Activated CD4-positive, alpha-beta T cell treated with anti-CD3 and anti-CD28 coated beads, Interleukin-2, amount 50 U/mL, for 48 hours (primary cell): ENCODE measurements at regions not wholly inside any gene's neighbourhood (a gene's known extent, or its start where the extent isn't known, plus 50 kb on each side); places are given as distances from the start of the nearest gene placed in this dataset.

Experiments used
- DNase-seq, 2 experiments: peaks; one replicate each; pipeline ENCODE4 v3.0.0-alpha.2; 2020

DNA sequence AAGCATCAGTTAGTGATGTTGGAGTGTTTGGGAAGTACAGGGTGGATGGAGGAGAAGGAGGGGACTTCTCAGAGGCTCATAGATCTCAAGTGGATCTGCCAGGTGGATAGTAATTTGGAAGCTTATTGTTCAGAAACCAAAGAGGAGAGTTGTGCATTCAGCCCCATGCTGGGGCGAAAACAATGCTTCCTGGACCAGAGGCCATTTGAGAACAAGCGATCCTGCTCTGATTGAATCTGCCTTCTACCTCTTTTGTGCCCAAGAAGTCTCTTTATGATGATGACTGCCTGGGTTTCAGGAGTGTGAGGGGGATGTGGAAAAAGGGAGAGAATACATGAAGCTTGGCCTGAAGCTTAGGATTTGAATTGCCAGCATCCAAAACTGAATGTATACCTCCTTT lies 110.8 kb upstream of the SRRM4 start:
- no peak for DNase-seq

DNA sequence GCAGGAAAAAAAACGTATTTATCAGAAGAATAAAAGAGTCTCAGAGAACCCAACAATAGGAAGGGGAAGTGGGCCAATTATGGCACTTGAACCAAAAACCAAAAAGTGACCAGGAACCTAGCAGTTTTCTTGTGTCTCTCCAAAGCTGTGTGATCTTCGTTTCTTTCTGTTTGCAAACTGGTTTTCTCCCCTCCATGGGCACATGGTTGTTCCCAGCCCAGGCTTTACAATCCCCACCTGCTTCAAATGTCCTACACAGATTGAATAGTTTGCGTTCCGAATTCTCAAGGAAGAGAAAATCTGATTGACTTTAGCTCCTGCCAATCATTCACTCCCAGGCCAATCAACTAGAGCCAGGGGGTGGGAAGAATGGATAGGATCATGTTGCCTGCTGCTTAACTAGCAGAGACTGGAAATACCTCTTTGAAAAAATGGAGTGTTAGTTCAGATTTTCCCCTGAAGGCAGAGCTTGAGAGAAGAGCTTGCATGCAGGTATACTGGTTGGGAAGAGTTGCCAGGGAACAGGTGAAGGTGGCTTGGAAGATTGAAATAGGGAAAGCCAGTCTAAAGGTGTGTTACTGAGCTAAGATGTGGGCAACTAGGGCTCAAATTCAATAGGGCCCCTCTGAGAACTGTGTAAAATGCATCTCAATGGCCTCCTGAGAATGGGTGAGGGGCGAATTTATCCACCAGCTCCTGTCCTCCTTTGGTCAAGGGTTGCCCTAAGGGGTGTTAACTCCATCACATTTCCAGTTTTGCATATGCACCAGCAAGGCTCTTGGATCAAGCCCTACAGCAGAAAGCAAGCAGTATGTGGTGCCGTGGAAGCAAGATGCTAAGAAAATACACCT lies 106.4 kb upstream of the SRRM4 start:
- no peak for DNase-seq

DNA sequence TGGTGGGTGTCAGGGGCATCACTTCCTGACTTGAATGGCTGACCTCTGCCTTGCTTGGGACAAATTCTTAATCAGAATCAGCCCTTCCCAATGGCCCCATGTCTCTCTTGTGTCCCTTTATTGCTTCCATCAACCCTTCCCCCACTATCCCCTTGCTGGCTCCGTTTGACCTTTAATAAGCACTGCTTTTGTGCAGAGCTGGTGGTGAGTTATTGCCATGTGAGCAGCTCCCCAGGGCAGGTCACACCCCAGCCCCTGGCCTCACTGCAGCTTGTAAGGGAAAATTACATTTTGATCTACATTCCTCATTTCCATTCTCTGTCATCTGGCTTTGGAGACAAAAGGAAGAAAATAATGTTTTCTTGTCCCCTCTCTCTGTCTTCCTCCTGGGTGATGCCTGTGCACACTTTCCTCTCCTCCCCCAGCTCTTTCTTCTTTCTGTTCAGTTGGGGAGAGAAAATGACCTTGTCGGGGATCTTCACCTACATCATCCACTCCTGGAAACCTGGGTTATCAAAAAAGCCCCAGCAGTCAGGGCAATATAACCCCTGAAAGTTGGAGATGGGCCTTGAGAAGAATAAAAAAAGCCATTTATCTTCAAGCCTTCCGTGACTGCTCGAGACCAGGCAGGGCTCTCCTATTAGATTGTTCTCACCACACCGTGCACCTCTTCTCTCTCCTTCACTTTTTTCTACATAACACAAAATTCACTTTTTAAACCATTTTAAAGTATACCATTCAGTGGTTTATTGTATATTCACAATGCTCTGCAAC lies 100.4 kb upstream of the SRRM4 start:
- DNase-seq = no peak

DNA sequence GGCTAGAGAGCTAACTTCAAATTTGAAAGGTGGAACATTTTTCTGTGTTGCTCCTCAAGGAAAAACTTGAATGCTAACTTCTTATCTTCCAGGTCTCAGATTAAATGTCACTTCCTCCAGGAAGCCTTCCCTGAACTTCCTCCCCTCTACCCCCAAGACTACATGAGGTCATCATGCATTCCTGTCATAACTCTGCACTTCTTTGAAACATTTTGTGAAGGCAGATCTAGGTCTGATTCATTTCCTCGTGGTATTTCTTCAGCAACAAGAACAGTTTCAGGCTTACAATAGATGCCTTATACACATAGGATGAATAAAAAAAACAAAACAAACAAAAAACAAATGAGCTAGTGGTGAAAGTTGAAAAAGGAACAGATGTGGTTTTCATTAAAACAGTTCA lies 97.1 kb upstream of the SRRM4 start:
- no peak for DNase-seq

GRCh38 chr12:118900993-118901392 lies 80.3 kb upstream of the SRRM4 start:
- no peak for DNase-seq

GRCh38 chr12:118908811-118909210 lies 72.5 kb upstream of the SRRM4 start:
- DNase-seq = no peak

GRCh38 chr12:118912697-118913270 lies 68.6 kb upstream of the SRRM4 start:
- DNase-seq = no peak

GRCh38 chr12:118921761-118922160 lies 59.6 kb upstream of the SRRM4 start:
- DNase-seq = no peak

DNA sequence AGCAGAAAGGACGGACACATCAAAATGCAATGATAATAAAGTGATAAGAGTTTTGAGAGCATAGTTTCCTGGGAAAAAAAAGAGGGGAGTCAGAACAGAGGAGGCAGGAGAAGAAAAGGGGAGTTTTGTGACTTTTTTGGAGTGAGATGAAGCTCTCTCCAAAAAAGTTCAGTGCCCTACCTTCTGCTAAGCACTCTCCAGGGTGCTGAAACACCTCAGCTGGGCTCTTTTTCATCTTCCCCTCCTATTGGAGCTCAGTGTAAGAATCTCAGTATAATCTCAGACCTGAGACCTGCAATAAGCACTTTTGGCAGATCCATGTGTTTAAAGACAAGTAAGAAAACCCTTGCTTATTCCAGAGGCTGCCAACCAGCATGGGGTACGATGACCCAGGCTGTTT lies 58.9 kb upstream of the SRRM4 start:
- no peak for DNase-seq

GRCh38 chr12:118925407-118925806 lies 55.9 kb upstream of the SRRM4 start:
- DNase-seq = no peak

DNA sequence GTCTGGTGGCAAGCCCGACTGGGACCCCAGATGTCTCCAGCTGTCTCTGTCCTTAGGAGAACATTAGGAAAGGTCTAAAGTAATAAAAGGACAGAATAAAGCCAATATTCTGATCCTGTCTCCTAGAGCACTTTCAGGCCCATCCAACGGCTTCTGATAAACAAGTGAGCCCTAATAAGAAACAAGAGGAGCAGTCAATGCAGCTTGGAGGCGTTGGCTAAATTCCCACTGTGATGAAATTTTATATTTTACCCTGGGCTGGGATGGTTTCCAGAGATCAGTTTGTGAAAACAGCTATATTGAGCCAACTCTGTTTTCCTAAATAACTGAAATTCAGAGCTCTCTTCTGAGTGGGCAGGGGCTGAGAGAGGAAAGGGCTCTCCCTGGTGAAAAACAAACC lies 55.5 kb upstream of the SRRM4 start:
- DNase-seq = no peak
